ENCODE measurements at regions not wholly inside any gene's neighbourhood (a gene's known extent, or its start where the extent isn't known, plus 50 kb on each side); places are given as distances from the start of the nearest gene placed in this dataset.

GRCh38 chr13:22009500-22009899 lies 338.6 kb downstream of the FGF9 start:
- no peaks in the 10 kb centered on the region for H3K36me3 ChIP-seq (ENCODE audit: control insufficient read depth in 2 of 2, extremely low read depth in 1 of 2, insufficient read depth in 2 of 2, low read length in 2 of 2)
- H4K20me1 ChIP-seq (replicated peaks; ENCODE audit: control insufficient read depth, extremely low read depth, insufficient read depth, low read length): no peaks in the 10 kb centered on the region
- FAIRE-seq (no peak), DNase-seq (ENCODE audit: low read depth, low spot score) (no peak)
- H3K9ac ChIP-seq (replicated peaks; ENCODE audit: extremely low read depth, insufficient read depth, low read length): no peak overlapping the region
- no peak overlapping the region for H3K4me3 ChIP-seq (replicated peaks in 1 of 3; ENCODE audit: insufficient read depth in 1 of 3, low read depth in 1 of 3, low read length in 3 of 3)
- dilution Hi-C loops (cut with MboI; ENCODE audit: extremely low pct_ligation_motif_present, low sequenced_read_pairs): no loop called here
- H3K4me1 ChIP-seq (ENCODE audit: control insufficient read depth, extremely low read depth, insufficient read depth, low read length): no peaks in the 10 kb centered on the region
- H3K27me3 ChIP-seq (ENCODE audit: control insufficient read depth in 2 of 2, insufficient read depth in 2 of 2, low read length in 2 of 2): no peaks in the 10 kb centered on the region
- no peak overlapping the region for H2AFZ ChIP-seq (ENCODE audit: low read depth, low read length)
- H3K9me1 ChIP-seq (replicated peaks; ENCODE audit: control insufficient read depth, extremely low read depth, insufficient read depth, low read length): no peaks in the 10 kb centered on the region
- intact Hi-C loops (cut with micrococcal nuclease): no loop called here
- POLR2A ChIA-PET: no interaction called here
- no peaks in the 10 kb centered on the region for H3K79me2 ChIP-seq (ENCODE audit: control insufficient read depth, insufficient read depth, low read length)
- BruUV-seq (replicated peaks): no TSS peak
- CTCF ChIA-PET: no interaction called here
- no peak overlapping the region for H3K27ac ChIP-seq (ENCODE audit: insufficient read depth, low read depth, low read length)
- peaks cover 6% of the 10 kb centered on the region for H3K9me3 ChIP-seq (replicated peaks; ENCODE audit: control insufficient read depth, insufficient read depth, low read length)
- TF ChIP-seq MYC (IDR thresholded peaks at IDR 0.05; ENCODE audit: low read depth, low read length) (no peak), POLR2AphosphoS5 (IDR thresholded peaks at IDR 0.05; ENCODE audit: insufficient read depth, low read depth, low read length) (no peak), GATA2 (IDR thresholded peaks at IDR 0.05; ENCODE audit: insufficient read depth, insufficient read length, low read depth, low read length) (no peak), CTCF (IDR thresholded peaks at IDR 0.05; ENCODE audit: extremely low read depth in 1 of 2, insufficient read depth in 1 of 2, low read depth in 1 of 2, low read length in 2 of 2) (no peak), FOS (IDR thresholded peaks at IDR 0.05; ENCODE audit: borderline replicate concordance, insufficient read depth, low read length) (no peak), MAX (IDR thresholded peaks at IDR 0.05; ENCODE audit: insufficient read depth, insufficient read length) (no peak)
- H3K4me2 ChIP-seq (ENCODE audit: insufficient read depth, low read length): no peak overlapping the region

- no peaks in the 10 kb centered on the region for H3K9me1 ChIP-seq (replicated peaks; ENCODE audit: control insufficient read depth, extremely low read depth, insufficient read depth, low read length)
- no TSS peak for BruUV-seq (replicated peaks)
- H3K4me2 ChIP-seq (ENCODE audit: insufficient read depth, low read length): no peak overlapping the region
- intact Hi-C loops (cut with micrococcal nuclease): no loop called here
- ChIA-PET CTCF (no interaction called here), POLR2A (no interaction called here)
- TF ChIP-seq CTCF (IDR thresholded peaks at IDR 0.05; ENCODE audit: extremely low read depth in 1 of 2, insufficient read depth in 1 of 2, low read depth in 1 of 2, low read length in 2 of 2): no peak
- TF ChIP-seq POLR2AphosphoS5 (IDR thresholded peaks at IDR 0.05; ENCODE audit: insufficient read depth, low read depth, low read length): no peak
- no peak for TF ChIP-seq GATA2 (IDR thresholded peaks at IDR 0.05; ENCODE audit: insufficient read depth, insufficient read length, low read depth, low read length)
- no peak for TF ChIP-seq EZH2 (IDR thresholded peaks at IDR 0.05; ENCODE audit: borderline replicate concordance, low read depth, low read length, severe bottlenecking)
- no peak for TF ChIP-seq JUN (IDR thresholded peaks at IDR 0.05; ENCODE audit: borderline replicate concordance, insufficient read depth, insufficient read length, low read depth)
- no peak for TF ChIP-seq POLR2A (IDR thresholded peaks at IDR 0.05; ENCODE audit: low read depth, low read length)
- TF ChIP-seq MAX (IDR thresholded peaks at IDR 0.05; ENCODE audit: insufficient read depth, insufficient read length): no peak
- TF ChIP-seq MYC (IDR thresholded peaks at IDR 0.05; ENCODE audit: low read depth, low read length): no peak
- no peak for TF ChIP-seq FOS (IDR thresholded peaks at IDR 0.05; ENCODE audit: borderline replicate concordance, insufficient read depth, low read length)
- H4K20me1 ChIP-seq (replicated peaks; ENCODE audit: control insufficient read depth, extremely low read depth, insufficient read depth, low read length): no peaks in the 10 kb centered on the region
- H3K4me1 ChIP-seq (ENCODE audit: control insufficient read depth, extremely low read depth, insufficient read depth, low read length): no peaks in the 10 kb centered on the region
- FAIRE-seq (no peak), DNase-seq (ENCODE audit: low read depth, low spot score) (no peak)
- no peaks in the 10 kb centered on the region for H3K27me3 ChIP-seq (ENCODE audit: control insufficient read depth in 2 of 2, insufficient read depth in 2 of 2, low read length in 2 of 2)
- no peak overlapping the region for H2AFZ ChIP-seq (ENCODE audit: low read depth, low read length)
- H3K36me3 ChIP-seq (ENCODE audit: control insufficient read depth in 2 of 2, extremely low read depth in 1 of 2, insufficient read depth in 2 of 2, low read length in 2 of 2): no peaks in the 10 kb centered on the region
- dilution Hi-C loops (cut with MboI; ENCODE audit: extremely low pct_ligation_motif_present, low sequenced_read_pairs): no loop called here
- no peak overlapping the region for H3K4me3 ChIP-seq (replicated peaks in 1 of 3; ENCODE audit: insufficient read depth in 1 of 3, low read depth in 1 of 3, low read length in 3 of 3)
- peaks cover 6% of the 10 kb centered on the region for H3K9me3 ChIP-seq (replicated peaks; ENCODE audit: control insufficient read depth, insufficient read depth, low read length)
- no peaks in the 10 kb centered on the region for H3K79me2 ChIP-seq (ENCODE audit: control insufficient read depth, insufficient read depth, low read length)
- H3K27ac ChIP-seq (ENCODE audit: insufficient read depth, low read depth, low read length): no peak overlapping the region
- H3K9ac ChIP-seq (replicated peaks; ENCODE audit: extremely low read depth, insufficient read depth, low read length): no peak overlapping the region
Measured at GRCh38 chr13:22009937-22010336, 339.1 kb downstream of the FGF9 start.

Data from endothelial cell of umbilical vein (primary cell).